CD14-positive monocyte (primary cell): ENCODE measurements at regions not wholly inside any gene's neighbourhood (a gene's known extent, or its start where the extent isn't known, plus 50 kb on each side); places are given as distances from the start of the nearest gene placed in this dataset.

Experiments
- DNase-seq, 3 donors: peaks; one replicate each; pipeline ENCODE4 v3.0.0-alpha.2; 2011 to 2022
- H2AFZ ChIP-seq: 2 replicates; pipeline ENCODE4 v1.6.0; 2012; ENCODE audit warnings: mild to moderate bottlenecking, low read depth, low read length, inconsistent platforms; ENCODE audit not compliant: insufficient read depth, poor library complexity, severe bottlenecking
- H3K27ac ChIP-seq, 2 donors: 1 replicate in 1 of 2; 2 replicates in 1 of 2; pipeline ENCODE4 v1.5.1; 2012 to 2013; ENCODE audit warnings: low read length in 2 of 2, control low read depth in 1 of 2, inconsistent platforms in 1 of 2, low read depth in 1 of 2, mild to moderate bottlenecking in 1 of 2
- H3K27me3 ChIP-seq, 2 donors: one replicate each; pipeline versions ENCODE4 v1.6.0 to v1.6.1; 2011 to 2013; ENCODE audit warnings: low read length in 2 of 2; ENCODE audit not compliant: control insufficient read depth in 2 of 2, insufficient read depth in 2 of 2
- H3K36me3 ChIP-seq, 2 donors: replicated peaks in 1 of 2; 1 replicate in 1 of 2; 2 replicates in 1 of 2; pipeline versions ENCODE4 v1.5.1 to v1.6.1; 2012 to 2013; ENCODE audit warnings: low read length in 2 of 2, control low read depth in 1 of 2, inconsistent platforms in 1 of 2, mild to moderate bottlenecking in 1 of 2; ENCODE audit not compliant: insufficient read depth in 2 of 2, control insufficient read depth in 1 of 2
- H3K4me1 ChIP-seq, 2 donors: 1 replicate in 1 of 2; 2 replicates in 1 of 2; pipeline versions ENCODE4 v1.5.1 to v1.6.1; 2012 to 2013; ENCODE audit warnings: low read length in 2 of 2, control low read depth in 1 of 2, inconsistent platforms in 1 of 2, mild to moderate bottlenecking in 1 of 2, moderate library complexity in 1 of 2; ENCODE audit not compliant: insufficient read depth in 2 of 2, control insufficient read depth in 1 of 2
- H3K4me2 ChIP-seq: replicated peaks from 2 replicates; pipeline ENCODE3; 2012; ENCODE audit warnings: low read length, moderate library complexity, mild to moderate bottlenecking; ENCODE audit not compliant: poor library complexity, severe bottlenecking; ENCODE audit errors: extremely low read depth
- H3K4me3 ChIP-seq, 3 experiments: fragments of 200-600 bp in 1 of 3; sonication (generic) in 1 of 3; replicated peaks in 1 of 3; 1 replicate in 2 of 3; 2 replicates in 1 of 3; pipeline ENCODE4 v1.5.1; 2011 to 2013; ENCODE audit warnings: low read length in 3 of 3, mild to moderate bottlenecking in 3 of 3, control low read depth in 2 of 3, low read depth in 2 of 3, inconsistent platforms in 1 of 3, moderate library complexity in 1 of 3
- H3K79me2 ChIP-seq: 2 replicates; pipeline ENCODE4 v1.6.0; 2012; ENCODE audit warnings: mild to moderate bottlenecking, control low read depth, inconsistent platforms, low read length, moderate library complexity; ENCODE audit not compliant: insufficient read depth
- H3K9ac ChIP-seq: 2 replicates; pipeline ENCODE4 v1.6.0; 2017; ENCODE audit warnings: low read length, mild to moderate bottlenecking; ENCODE audit not compliant: insufficient read depth, poor library complexity, severe bottlenecking
- H3K9me3 ChIP-seq, 2 donors: replicated peaks in 1 of 2; 1 replicate in 1 of 2; 2 replicates in 1 of 2; pipeline versions ENCODE4 v1.5.1 to v1.6.1; 2012 to 2013; ENCODE audit warnings: low read length in 2 of 2, control low read depth in 1 of 2; ENCODE audit not compliant: control insufficient read depth in 1 of 2, insufficient read depth in 1 of 2
- H4K20me1 ChIP-seq: 2 replicates; pipeline ENCODE4 v1.6.0; 2012; ENCODE audit warnings: mild to moderate bottlenecking, low read length, control low read depth, moderate library complexity; ENCODE audit not compliant: insufficient read depth
- H3K27ac Mint-ChIP-seq, 7 donors: one replicate each; pipeline ENCODE4 v1.8.0; 2020; ENCODE audit warnings: mild to moderate bottlenecking in 7 of 7, mixed read lengths in 7 of 7, moderate library complexity in 6 of 7, inconsistent platforms in 2 of 7
- H3K27me3 Mint-ChIP-seq, 3 donors: one replicate each; pipeline ENCODE4 v1.8.0; 2021 to 2022; ENCODE audit warnings: low read depth in 3 of 3, mild to moderate bottlenecking in 3 of 3, mixed read lengths in 3 of 3, moderate library complexity in 3 of 3, inconsistent platforms in 1 of 3
- H3K36me3 Mint-ChIP-seq, 2 donors: one replicate each; pipeline ENCODE4 v1.8.0; 2020; ENCODE audit warnings: mixed read lengths in 2 of 2, inconsistent platforms in 1 of 2, mild to moderate bottlenecking in 1 of 2
- H3K4me1 Mint-ChIP-seq: one replicate; pipeline ENCODE4 v1.8.0; 2020; ENCODE audit warnings: mild to moderate bottlenecking, mixed read lengths
- H3K4me3 Mint-ChIP-seq, 2 donors: one replicate each; pipeline ENCODE4 v1.8.0; 2020; ENCODE audit warnings: mild to moderate bottlenecking in 2 of 2, mixed read lengths in 2 of 2, moderate library complexity in 1 of 2
- H3K9me3 Mint-ChIP-seq, 7 donors: one replicate each; pipeline ENCODE4 v1.8.0; 2020 to 2022; ENCODE audit warnings: mixed read lengths in 7 of 7, mild to moderate bottlenecking in 6 of 7, moderate library complexity in 6 of 7, inconsistent platforms in 2 of 7
- CTCF ChIP-seq: fragments of 200-600 bp; IDR thresholded peaks from one replicate; pipeline ENCODE4 v1.8.0; 2022; ENCODE audit warnings: antibody characterized with exemption, mild to moderate bottlenecking
- WGBS: methylation state at CpG from one replicate; pipeline ENCODE4 v1.1.5; 2013; ENCODE audit warnings: missing lambda C conversion rate; ENCODE audit not compliant: insufficient coverage; 5-methylcytosine and 5-hydroxymethylcytosine counted together
- intact Hi-C, 2 donors: fragments of 100-400 bp; cut with micrococcal nuclease; formaldehyde crosslinking; loops; one replicate each; pipeline versions ENCODE4 v1.15.0 to v1.15.1; 2023

- Mint-ChIP-seq H3K4me3 (no peak overlapping the region), H3K4me1 (no peaks in the 10 kb centered on the region), H3K27me3 (no peaks in the 10 kb centered on the region), H3K9me3 (peaks cover 0 to 3% (median 0%) of the 10 kb centered on the region in 7 donors), H3K36me3 (no peaks in the 10 kb centered on the region), H3K27ac (no peak overlapping the region)
- Histone ChIP-seq H3K27ac (no peak overlapping the region), H2AFZ (no peak overlapping the region), H3K9ac (no peak overlapping the region), H3K9me3 (no peaks in the 10 kb centered on the region), H3K36me3 (no peaks in the 10 kb centered on the region), H3K4me3 (no peak overlapping the region), H3K4me2 (no peak overlapping the region), H3K4me1 (no peaks in the 10 kb centered on the region), H4K20me1 (no peaks in the 10 kb centered on the region), H3K79me2 (no peaks in the 10 kb centered on the region), H3K27me3 (no peaks in the 10 kb centered on the region)
- no peak for DNase-seq
- WGBS, result no CpG with 5 or more reads among the region's 2 CpGs
- intact Hi-C loops, result no loop called here
- no peak for TF ChIP-seq CTCF
Observed at GRCh38 chr5:51091816-51092215, 291.4 kb upstream of the ISL1 start.

- Histone ChIP-seq H3K27ac (no peak overlapping the region), H3K27me3 (no peaks in the 10 kb centered on the region), H3K9me3 (no peaks in the 10 kb centered on the region), H3K79me2 (no peaks in the 10 kb centered on the region), H3K4me1 (no peaks in the 10 kb centered on the region), H3K4me3 (no peak overlapping the region), H3K4me2 (no peak overlapping the region), H3K36me3 (no peaks in the 10 kb centered on the region), H3K9ac (no peak overlapping the region), H2AFZ (no peak overlapping the region), H4K20me1 (no peaks in the 10 kb centered on the region)
- no peak overlapping the region for H3K27ac Mint-ChIP-seq
- no peaks in the 10 kb centered on the region for H3K36me3 Mint-ChIP-seq
- WGBS, result 100% methylated on average over 1 of the region's 8 CpGs
- no peaks in the 10 kb centered on the region for H3K4me1 Mint-ChIP-seq
- intact Hi-C loops, result no loop called here
- TF ChIP-seq CTCF, result no peak
- DNase-seq, result no peak
- H3K27me3 Mint-ChIP-seq, result no peaks in the 10 kb centered on the region
- H3K9me3 Mint-ChIP-seq, result peaks cover 0 to 10% (median 0%) of the 10 kb centered on the region in 7 donors
- H3K4me3 Mint-ChIP-seq, result no peak overlapping the region
Observed at GRCh38 chr5:51095486-51095885, 287.8 kb upstream of the ISL1 start.
